Smooth muscle cell (in vitro differentiated cells): ENCODE measurements at regions not wholly inside any gene's neighbourhood (a gene's known extent, or its start where the extent isn't known, plus 50 kb on each side); places are given as distances from the start of the nearest gene placed in this dataset.
A peak's percentile ranks its signal among the peaks of the same experiment; 100 is the strongest.

Experiments
- DNase-seq: peaks from one replicate; lab custom pipeline; 2025; ENCODE audit not compliant: unreplicated experiment; lab: John Stamatoyannopoulos, UW
- H2AFZ ChIP-seq: fragments of 200-600 bp; sonication (generic); 2 replicates; pipeline ENCODE4 v1.6.0; 2016; ENCODE audit warnings: antibody characterized with exemption, low read depth, mild to moderate bottlenecking
- H3F3A ChIP-seq: fragments of 200-600 bp; sonication (generic); 2 replicates; pipeline ENCODE4 v1.6.0; 2017; ENCODE audit warnings: antibody characterized with exemption, low read depth
- H3K27ac ChIP-seq: fragments of 200-600 bp; sonication (generic); 2 replicates; pipeline ENCODE4 v1.5.1; 2016; ENCODE audit warnings: low read depth, mild to moderate bottlenecking
- H3K27me3 ChIP-seq: fragments of 200-600 bp; sonication (generic); 2 replicates; pipeline ENCODE4 v1.6.1; 2016; ENCODE audit warnings: low read depth, mild to moderate bottlenecking
- H3K36me3 ChIP-seq: fragments of 200-600 bp; sonication (generic); 2 replicates; pipeline ENCODE4 v1.5.1; 2016; ENCODE audit warnings: low read depth
- H3K4me1 ChIP-seq: fragments of 200-600 bp; sonication (generic); 2 replicates; pipeline ENCODE4 v1.5.1; 2016; ENCODE audit warnings: low read depth
- H3K4me2 ChIP-seq: fragments of 200-600 bp; sonication (generic); 2 replicates; pipeline ENCODE4 v1.6.0; 2016; ENCODE audit warnings: mild to moderate bottlenecking
- H3K4me3 ChIP-seq: fragments of 200-600 bp; sonication (generic); 2 replicates; pipeline ENCODE4 v1.5.1; 2016; ENCODE audit warnings: mild to moderate bottlenecking
- H3K79me2 ChIP-seq: fragments of 200-600 bp; sonication (generic); 2 replicates; pipeline ENCODE4 v1.6.0; 2016; ENCODE audit warnings: low read depth, mild to moderate bottlenecking
- H3K9ac ChIP-seq: fragments of 200-600 bp; sonication (generic); 2 replicates; pipeline ENCODE4 v1.6.0; 2016; ENCODE audit warnings: low read depth
- H3K9me3 ChIP-seq: fragments of 200-600 bp; sonication (generic); replicated peaks from 2 replicates; pipeline ENCODE4 v1.5.1; 2016; ENCODE audit warnings: low read depth
- H4K20me1 ChIP-seq: fragments of 200-600 bp; sonication (generic); 2 replicates; pipeline ENCODE4 v1.6.0; 2016; ENCODE audit warnings: low read depth
- CTCF ChIP-seq: fragments of 200-600 bp; sonication (generic); IDR thresholded peaks from 2 replicates; pipeline ENCODE4 v1.5.1; 2017; ENCODE audit warnings: borderline replicate concordance, mild to moderate bottlenecking, antibody characterized with exemption; ENCODE audit not compliant: insufficient read depth, poor library complexity, severe bottlenecking
- WGBS: methylation state at CpG from one replicate; pipeline ENCODE4 v1.1.7; 2016; ENCODE audit warnings: low lambda C conversion rate; 5-methylcytosine and 5-hydroxymethylcytosine counted together

- Histone ChIP-seq H3K27me3 (no peaks in the 10 kb centered on the region), H3K9me3 (no peaks in the 10 kb centered on the region), H3K36me3 (no peaks in the 10 kb centered on the region), H3K9ac (no peak overlapping the region), H3K27ac (no peak overlapping the region), H3K4me2 (no peak overlapping the region), H3K79me2 (peaks cover 45% of the 10 kb centered on the region), H3K4me3 (no peak overlapping the region), H3F3A (peaks cover 18% of the 10 kb centered on the region), H4K20me1 (no peaks in the 10 kb centered on the region), H2AFZ (no peak overlapping the region), H3K4me1 (peaks cover 11% of the 10 kb centered on the region)
- no peak for TF ChIP-seq CTCF
- no peak for DNase-seq
- WGBS: 72% methylated on average over 4 of the region's 4 CpGs
Observed at GRCh38 chr7:149564340-149565095, 66.9 kb upstream of the ZNF746 start.

- WGBS: 16% methylated on average over 4 of the region's 4 CpGs
- Histone ChIP-seq H3K27ac (peak overlapping the region; percentile 79), H3K9me3 (no peaks in the 10 kb centered on the region), H3K79me2 (peaks cover 44% of the 10 kb centered on the region), H3K9ac (peak overlapping the region; percentile 4), H3K4me2 (peak overlapping the region; percentile 41), H3K36me3 (no peaks in the 10 kb centered on the region), H3K4me3 (no peak overlapping the region), H2AFZ (no peak overlapping the region), H3K27me3 (no peaks in the 10 kb centered on the region), H3K4me1 (peaks cover 3% of the 10 kb centered on the region), H3F3A (peaks cover 6% of the 10 kb centered on the region), H4K20me1 (no peaks in the 10 kb centered on the region)
- no peak for TF ChIP-seq CTCF
- no peak for DNase-seq
Observed at GRCh38 chr7:149562602-149563001, 65.0 kb upstream of the ZNF746 start.

GRCh38 chr7:149561072-149561471, 63.5 kb upstream of the ZNF746 start:
- Histone ChIP-seq H3K79me2 (peaks cover 39% of the 10 kb centered on the region), H4K20me1 (no peaks in the 10 kb centered on the region), H3K9ac (no peak overlapping the region), H2AFZ (no peak overlapping the region), H3K4me2 (peak overlapping the region; percentile 41), H3K27me3 (no peaks in the 10 kb centered on the region), H3F3A (peaks cover 6% of the 10 kb centered on the region), H3K4me1 (peaks cover 3% of the 10 kb centered on the region), H3K36me3 (no peaks in the 10 kb centered on the region), H3K27ac (peak overlapping the region; percentile 79), H3K4me3 (no peak overlapping the region), H3K9me3 (no peaks in the 10 kb centered on the region)
- 74% methylated on average over 3 of the region's 3 CpGs for WGBS
- no peak for DNase-seq
- TF ChIP-seq CTCF: no peak

- peaks cover 3% of the 10 kb centered on the region for H3K4me1 ChIP-seq
- no peaks in the 10 kb centered on the region for H3K27me3 ChIP-seq
- no peaks in the 10 kb centered on the region for H3K36me3 ChIP-seq
- peak overlapping the region; percentile 41 for H3K4me2 ChIP-seq
- TF ChIP-seq CTCF: no peak
- H3K9ac ChIP-seq: peak overlapping the region; percentile 44
- no peaks in the 10 kb centered on the region for H4K20me1 ChIP-seq
- peak overlapping the region; percentile 79 for H3K27ac ChIP-seq
- no peak overlapping the region for H3K4me3 ChIP-seq
- no peak for DNase-seq
- H3K9me3 ChIP-seq: no peaks in the 10 kb centered on the region
- H2AFZ ChIP-seq: no peak overlapping the region
- WGBS: 45% methylated on average over 4 of the region's 4 CpGs
- peaks cover 26% of the 10 kb centered on the region for H3K79me2 ChIP-seq
- peaks cover 6% of the 10 kb centered on the region for H3F3A ChIP-seq
Observed at GRCh38 chr7:149559711-149560110, 62.1 kb upstream of the ZNF746 start.
